ENCODE measurements at regions not wholly inside any gene's neighbourhood (a gene's known extent, or its start where the extent isn't known, plus 50 kb on each side); places are given as distances from the start of the nearest gene placed in this dataset.

GRCh38 chr15:88981244-88982215 is 68.4 kb upstream of the MFGE8 start:
- TF ChIP-seq SUZ12 (IDR thresholded peaks at IDR 0.05; ENCODE audit: extremely low read depth, insufficient read depth, insufficient read length) (no peak), ZNF274 (IDR thresholded peaks at IDR 0.05; ENCODE audit: low read depth, low read length) (no peak)
